UCSD-AML1 (cell line): ENCODE measurements at regions not wholly inside any gene's neighbourhood (a gene's known extent, or its start where the extent isn't known, plus 50 kb on each side); places are given as distances from the start of the nearest gene placed in this dataset.
"Not testable (repeated sequence)": the region's sequence is repeated elsewhere in the genome, so short reads cannot be mapped to it uniquely, and the experiment has no call there.

Experiments
- DNase-seq: peaks from one replicate; lab custom pipeline; 2025; ENCODE audit not compliant: unreplicated experiment; lab: John Stamatoyannopoulos, UW

DNA sequence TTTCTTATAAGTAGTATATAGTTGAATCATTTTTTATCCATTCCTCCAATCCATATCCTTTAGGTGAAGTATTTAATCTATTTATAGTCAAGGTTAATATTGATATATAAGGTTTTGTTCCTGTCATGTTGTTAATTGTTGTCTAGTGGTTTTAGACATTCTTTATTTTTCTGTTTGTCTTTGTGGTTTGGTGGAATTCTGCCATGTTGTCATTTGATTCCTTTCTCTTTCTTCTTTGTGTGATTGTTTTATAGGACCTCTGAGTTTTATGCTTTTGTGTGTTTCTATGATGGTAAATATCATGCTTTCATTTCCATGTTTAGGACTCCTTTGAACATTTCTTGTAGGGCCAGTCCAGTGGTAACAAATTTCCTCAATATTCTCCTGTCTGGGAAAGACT lies 450.3 kb upstream of the BTBD3 start:
- no peak for DNase-seq

DNA sequence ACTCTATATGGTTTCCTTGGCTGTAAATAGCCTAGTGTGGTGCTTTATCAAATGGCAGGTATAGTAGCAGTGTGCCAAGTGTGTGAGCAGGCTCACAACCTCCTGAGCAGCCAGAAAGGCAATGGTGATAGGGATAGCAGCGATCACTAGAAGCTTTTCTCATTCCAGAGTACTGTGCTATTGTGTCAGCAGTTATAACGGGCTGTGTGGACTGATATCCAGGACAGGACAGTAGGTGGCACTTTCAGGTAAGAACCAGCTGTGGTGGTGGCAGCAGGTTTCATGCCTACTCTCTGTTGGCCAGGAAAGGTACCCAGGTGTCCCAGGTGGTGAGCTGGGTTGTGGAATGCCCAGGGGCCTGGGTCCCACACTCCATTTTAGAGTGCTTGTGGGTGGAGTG lies 448.8 kb upstream of the BTBD3 start:
- DNase-seq, result no peak

DNA sequence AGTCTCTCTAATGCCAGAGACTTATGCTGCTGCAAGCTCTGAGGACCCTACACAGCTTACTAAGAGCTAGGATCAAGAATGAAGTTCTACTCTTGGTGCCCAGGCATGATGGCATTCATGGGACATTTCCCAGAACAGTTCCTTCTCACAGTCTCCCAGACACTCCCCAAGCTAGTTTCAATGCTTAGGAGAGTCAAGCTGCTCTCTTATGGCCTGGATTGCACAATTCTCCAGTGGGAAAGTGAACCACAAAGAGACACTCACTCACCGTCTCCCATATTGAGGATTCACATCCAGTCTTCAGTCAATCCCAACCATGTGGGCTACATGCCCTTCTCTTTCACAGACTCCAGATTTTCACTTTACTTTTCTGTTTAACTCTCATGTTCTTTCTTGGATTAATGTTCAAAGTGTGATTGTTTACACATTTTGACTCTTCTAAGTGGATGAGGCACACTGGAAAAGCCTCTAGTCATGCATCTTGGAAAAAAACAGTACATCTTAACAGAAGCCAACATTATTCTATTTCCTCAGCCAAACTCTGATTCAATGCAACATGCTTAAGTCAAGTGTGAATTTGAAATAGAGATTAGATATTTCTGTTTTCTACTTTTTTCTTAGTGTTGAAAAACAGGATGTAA lies 447.8 kb upstream of the BTBD3 start:
- no peak for DNase-seq

DNA sequence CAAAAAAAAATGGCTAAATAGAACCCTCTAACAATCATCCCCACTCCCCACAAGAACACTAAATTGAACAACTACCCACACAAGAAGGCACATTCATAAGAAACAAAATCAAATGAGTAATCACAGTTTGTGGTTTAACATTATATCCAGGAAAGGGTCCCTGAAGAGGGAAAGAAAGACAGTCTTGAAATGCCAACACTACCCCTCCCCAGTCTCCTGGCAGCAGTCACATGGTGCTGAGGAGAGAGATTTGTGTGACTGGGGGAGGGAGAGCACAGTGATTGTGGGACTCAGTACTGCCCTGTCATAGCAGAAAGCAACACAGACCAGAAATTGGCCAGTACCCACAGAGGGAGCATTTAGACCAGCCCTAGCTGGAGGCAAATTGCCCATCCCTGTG lies 443.7 kb upstream of the BTBD3 start:
- DNase-seq, result no peak

DNA sequence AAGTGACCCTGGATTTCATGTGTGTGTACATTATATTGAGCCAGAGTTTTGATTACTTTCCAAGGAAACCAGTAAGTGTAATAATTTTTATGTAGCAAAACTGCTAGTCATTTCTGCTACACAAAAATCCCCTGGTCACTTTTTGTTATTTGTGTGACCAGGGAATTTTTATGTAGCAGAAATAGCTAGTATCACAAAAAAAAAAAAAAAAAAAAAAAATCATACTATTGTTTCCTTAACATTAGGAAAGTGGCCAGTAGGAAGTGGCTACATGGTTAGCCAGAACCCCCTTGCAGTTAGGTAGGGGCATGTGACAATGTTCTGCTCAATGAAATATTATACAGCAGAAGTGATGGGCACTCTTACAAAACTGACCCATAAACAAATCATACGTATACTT lies 434.0 kb upstream of the BTBD3 start:
- DNase-seq, result no peak

DNA sequence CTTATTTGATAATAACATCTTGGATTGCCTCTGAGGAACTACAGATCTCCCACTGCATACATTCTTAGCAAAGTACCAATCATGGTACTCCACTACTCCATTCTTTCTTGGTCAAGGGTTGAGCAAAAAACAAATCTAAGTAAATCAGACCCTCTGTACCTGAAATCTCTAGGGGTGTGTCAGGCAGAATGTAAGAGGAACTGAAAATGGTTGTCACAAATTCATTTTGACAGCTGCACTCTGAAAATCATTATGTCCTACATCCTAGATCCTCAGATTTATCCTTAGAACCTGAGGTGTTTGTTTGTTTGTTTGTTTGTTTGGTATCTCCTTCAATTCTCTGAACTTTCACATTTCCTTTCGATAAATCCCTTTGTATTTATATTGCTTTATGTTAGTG lies 433.2 kb upstream of the BTBD3 start:
- no peak for DNase-seq

DNA sequence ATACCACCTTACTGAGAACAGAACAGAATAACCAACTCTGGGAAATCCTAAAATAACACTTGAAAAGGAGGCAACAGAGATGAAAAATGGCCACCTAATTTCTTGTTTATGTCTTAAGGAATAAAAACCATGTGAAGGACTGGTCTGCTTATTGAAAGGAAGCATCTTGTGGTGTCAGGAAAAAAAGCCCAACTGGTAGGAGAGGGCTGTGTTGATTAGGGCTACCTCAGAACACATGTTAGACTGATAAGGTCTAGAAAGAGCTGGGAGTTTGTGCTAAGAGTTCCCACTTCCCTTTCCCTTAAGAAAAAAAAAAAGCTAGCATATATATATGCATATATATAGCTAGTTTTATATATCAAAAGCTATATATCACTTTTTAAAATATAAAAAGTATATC lies 425.3 kb upstream of the BTBD3 start:
- DNase-seq, result no peak

DNA sequence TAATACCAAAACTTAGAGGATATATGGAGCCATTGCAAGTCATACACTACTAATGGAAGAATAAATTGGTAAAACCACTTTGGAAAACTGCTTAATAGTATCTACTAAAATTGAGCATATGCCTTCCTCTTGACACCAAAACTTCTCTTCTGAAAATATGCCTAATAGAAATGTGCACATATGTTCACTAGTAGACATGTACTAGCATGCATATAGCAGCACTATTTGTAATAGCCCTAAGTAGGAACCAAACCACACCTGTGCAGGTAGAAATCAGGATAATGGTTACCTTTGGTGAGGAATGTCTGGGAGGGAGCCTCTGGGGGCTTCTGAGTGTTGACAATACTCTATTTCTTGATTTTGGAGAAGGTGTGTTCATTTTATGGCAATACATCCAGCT lies 424.8 kb upstream of the BTBD3 start:
- no peak for DNase-seq

DNA sequence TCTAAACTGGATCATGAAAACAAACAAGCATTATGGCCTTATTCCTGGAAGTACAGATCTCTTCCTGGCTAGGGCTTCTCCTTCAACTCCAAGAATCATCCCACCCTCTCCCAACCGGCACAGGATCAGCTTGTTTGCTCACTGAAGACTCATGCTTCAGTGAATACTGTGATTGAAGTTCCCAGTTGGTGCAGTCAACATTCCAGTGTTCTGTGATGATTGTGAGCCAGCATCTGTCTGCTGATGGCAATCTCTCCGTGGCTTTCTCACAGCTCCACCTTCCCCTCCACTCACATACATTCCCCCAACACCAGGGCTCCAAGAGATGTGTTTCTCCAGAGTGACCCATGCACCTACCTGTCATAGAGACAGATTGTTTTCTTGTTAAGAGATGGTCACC lies 421.3 kb upstream of the BTBD3 start:
- DNase-seq, result no peak

DNA sequence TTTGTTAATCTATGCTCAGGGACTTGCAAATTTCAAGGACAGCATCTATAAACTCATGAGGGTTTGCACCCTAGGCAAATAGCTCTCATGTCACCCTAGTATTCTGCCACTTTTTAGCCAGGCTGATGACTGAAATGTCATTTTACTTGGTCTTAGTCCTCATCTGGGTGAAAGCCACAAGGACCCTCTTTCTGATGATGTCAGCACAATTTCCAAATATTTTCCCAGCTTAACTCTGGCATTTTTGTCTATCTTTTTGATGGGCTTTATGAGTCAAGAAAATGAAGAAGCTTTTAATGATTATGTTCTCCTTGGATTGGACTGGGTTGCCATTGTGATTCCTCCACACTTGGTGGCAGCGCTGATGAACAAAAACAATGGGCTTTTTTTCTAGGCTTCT lies 420.1 kb upstream of the BTBD3 start:
- DNase-seq, result no peak

DNA sequence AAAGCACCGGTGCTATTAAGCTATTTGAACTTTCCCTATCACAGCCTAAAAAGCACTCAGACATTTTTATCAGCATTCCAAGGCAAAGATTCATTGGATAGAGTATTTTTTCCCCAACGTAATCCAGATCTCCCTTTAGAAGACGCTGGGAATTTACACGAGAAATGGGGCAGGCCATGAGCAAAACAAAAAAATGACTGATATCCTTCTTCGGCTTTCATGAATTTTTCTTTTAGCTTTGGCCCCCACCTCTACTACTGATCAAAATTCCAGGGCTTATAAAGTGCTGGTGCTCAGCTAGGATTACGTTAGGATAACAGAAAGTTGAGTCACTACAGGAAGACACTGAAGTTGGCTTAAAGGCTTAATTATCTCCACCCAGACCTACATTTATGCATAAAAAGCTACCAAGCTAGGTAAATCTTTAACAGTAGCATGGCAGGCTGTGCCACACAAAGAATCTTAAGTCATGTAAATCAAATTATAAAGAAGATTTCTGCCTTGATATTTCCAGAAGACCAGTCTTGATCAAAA lies 418.5 kb upstream of the BTBD3 start:
- no peak for DNase-seq

DNA sequence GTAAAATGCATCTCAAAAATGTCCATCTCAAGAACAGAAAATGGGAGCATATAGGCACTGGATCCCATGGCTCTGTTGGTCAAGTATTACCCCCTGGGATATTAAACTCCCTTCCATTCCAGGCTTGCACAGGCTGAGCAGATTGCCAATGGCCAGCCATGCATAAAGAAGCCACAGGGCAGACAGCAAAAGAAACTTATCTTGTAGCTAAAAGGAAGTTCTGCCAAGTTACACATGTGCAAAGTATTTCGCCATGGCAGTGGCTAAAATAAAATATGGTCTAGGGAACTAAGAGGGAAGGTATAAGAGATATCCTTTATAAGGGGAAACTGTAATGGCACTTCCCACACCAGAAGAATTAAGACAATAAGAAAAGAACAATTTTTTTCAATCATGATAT lies 415.6 kb upstream of the BTBD3 start:
- DNase-seq, result no peak

DNA sequence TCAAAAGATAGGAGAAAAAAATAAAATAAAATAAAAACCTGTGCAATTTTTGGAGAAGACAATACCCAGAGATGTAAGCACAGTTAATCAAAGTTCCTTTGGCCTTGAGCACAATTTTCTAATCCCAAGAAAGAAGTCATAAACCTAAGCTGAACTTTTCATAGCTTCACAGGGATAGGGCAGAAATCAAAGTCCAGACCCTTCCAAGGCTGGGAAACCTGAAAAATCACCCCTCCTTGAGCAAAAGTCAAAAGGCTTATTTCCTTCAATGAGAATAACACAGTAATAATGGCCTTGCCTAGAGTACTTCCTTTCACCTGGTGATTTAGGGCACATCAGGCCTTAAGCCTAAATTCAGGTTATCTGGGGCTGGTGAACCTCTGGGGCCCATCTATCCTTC lies 415.0 kb upstream of the BTBD3 start:
- no peak for DNase-seq

DNA sequence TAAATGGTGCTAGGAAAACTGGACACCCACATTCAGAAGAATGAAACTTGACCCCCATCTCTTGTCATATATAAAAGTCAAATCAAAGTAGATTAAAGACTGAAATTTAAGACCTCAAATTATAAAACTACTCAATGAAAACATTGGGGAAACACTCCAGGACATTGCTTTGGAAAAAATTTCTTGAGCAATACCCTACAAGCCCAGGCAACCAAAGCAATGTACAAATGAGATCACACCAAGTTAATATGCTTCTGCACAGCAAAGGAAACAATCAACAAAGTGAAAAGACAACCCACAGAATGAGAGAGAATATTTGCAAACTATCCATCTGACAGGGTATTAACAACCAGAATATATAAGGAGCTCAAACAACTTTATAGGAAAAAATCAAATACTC lies 407.9 kb upstream of the BTBD3 start:
- DNase-seq, result no peak

DNA sequence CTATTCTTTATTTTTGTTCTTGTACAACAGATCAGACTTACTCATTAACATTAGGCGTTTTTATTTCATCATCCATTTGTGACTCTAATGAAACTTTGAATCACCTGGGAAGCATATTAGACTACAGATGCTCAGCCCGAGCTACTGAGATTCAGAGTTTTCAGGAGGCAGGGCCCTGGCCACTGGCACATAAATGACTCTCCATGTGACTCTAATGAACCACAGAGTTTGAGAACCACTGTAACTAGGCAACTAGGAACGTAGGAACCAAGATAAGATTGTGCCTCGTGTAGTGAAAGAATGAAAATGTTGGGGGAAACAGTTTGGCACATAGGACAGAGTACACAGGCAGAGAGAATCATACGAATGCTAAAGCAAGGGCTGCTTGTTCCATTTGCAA lies 405.9 kb upstream of the BTBD3 start:
- DNase-seq, result no peak

DNA sequence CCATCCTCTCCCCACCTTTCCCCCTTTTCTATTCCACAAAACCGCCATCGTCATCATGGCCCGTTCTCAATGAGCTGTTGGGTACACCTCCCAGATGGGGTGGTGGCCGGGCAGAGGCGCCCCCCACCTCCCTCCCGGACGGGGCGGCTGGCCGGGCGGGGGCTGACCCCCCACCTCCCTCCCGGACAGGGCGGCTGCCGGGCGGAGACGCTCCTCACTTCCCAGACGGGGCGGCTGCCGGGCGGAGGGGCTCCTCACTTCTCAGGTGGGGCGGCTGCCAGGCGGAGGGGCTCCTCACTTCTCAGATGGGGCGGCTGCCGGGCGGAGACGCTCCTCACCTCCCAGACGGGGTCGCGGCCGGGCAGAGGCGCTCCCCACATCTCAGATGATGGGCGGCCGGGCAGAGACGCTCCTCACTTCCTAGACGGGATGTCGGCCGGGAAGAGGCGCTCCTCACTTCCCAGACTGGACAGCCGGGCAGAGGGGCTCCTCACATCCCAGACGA lies 404.4 kb upstream of the BTBD3 start:
- not testable (repeated sequence) for DNase-seq

DNA sequence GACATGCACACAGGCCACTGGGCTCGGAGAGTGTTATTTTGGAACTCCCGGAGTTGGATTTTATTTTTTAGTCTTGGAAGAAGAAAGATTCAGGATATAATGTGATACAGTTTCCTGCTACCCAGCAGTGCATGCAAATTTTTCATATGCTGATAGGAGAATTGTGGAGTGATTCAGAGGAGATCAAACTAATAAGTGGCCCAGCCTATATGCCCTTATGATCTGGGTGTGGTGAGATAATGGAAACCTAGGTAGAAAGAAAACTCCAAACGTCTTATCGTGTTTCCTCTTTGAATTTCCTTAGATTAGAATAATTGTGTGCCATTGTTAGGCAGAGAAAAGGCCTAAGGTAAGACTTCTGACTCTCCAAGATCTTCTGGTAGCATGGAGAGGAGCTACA lies 401.2 kb upstream of the BTBD3 start:
- DNase-seq, result no peak

DNA sequence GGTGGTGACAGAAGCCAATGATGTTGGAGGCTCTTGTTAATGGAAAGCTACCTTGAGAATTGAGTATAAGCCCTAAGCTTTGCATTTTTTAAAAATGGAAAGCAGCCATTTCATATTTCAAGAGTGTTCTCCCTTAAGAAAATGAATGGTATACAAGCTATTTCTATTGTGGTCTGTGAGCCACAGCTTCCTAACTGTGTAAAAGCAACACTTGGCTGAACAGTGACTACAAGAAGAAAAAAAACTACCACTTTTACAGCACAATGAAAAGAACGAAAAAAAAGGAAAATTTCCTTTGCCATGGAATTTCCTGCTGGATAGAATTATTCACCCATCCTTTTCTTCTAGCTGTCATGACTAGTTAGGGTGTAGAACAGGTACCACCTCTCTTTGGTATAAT lies 397.1 kb upstream of the BTBD3 start:
- DNase-seq, result no peak

DNA sequence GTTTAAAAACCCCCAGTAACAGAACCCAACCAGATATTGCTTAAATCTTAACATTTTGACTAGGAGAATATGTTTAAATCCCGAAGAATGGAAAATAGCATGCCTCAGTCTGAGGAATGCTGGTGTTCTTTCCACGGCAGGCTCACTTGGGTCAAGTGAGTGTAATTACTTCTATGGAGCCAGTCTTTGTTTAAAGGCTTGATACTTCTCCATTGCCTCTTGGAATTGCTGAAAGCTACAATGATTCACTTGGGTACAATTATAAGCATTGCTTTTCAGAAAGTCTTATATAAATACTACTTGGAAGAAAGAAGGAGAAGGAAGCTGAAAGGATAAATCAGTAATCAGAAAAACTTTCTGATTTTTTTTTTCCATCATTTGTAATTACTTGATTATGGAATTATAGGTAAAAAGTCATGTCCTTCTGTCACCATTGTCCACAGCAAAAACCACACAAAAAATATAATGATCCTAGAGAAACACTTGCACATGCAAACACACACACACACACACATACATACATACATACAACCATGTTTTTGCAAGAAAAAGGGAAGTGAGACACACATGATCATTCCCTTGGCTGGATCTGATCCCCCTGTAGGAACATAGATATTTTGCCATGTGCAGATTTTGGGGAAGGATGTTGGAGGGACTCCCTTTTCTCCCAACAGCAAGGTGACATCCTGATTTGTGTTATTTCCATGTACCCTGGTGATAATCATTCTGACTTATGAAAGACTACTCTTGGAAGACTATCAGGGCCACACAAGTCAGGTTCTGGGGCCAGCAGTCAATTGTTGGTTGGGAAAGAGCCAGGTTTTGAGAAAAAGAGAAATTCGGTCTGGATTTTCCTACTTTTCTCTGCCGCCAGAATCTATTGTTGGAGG lies 396.0 kb upstream of the BTBD3 start:
- no peak for DNase-seq

DNA sequence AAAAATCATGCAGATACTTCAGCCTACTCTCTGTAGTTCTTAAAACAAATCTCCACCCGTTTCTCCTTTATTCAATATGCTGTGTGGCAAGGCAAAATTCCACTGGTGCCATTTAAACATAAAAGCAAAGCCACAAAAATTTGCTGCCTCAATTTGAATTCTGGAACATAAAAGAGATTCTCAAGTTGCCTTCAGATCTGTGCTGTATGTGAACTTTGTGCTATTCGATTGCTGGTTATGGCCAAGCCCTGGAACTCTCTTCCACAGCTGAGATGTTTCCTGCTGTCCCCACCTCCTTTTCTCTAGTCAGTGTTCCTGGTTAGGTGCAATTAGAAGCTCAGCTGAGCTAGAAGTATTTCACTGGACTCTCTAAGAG lies 395.3 kb upstream of the BTBD3 start:
- no peak for DNase-seq

DNA sequence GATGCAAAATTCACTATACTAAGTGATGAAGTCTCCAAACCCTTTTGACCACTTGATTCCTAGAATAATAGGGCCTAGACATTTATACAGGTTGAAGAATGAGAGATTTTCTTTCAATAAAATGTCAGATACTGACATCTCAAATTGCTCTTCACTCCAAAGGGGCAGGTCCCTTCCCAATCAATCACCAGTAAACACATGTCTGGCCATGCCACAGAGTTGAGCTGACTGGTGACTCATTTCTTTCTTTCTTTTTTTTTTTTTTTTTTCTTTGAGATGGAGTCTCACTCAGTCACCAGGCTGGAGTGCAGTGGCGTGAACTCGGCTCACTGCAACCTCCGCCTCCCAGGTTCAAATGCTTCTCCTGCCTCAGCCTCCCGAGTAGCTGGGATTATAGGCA lies 388.6 kb upstream of the BTBD3 start:
- no peak for DNase-seq

DNA sequence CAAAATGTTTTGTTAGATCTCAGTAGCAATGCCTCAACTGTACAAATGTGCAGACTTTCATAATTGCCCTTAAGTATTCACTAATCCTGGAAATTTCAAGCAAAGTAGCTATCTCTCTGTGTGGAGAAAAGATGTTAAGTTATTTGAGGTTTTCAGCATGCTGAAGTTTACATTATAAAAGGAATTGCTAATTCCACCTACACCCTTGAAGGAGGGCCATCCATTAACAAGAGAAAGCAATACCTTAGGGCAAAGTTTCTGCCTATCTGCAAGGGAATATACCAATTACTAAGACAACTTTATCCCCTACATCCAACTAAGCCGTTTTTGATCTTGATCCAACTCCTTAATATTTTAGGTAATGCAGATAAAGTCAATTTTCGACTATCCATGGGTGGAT lies 380.7 kb upstream of the BTBD3 start:
- DNase-seq, result no peak
